Heart left ventricle (tissue), 13 donors: ENCODE measurements at regions not wholly inside any gene's neighbourhood (a gene's known extent, or its start where the extent isn't known, plus 50 kb on each side); places are given as distances from the start of the nearest gene placed in this dataset.

Experiments
- CTCF ChIP-seq, 12 donors: fragments of 200-600 bp; sonication (generic) in 4 of 12; IDR thresholded peaks; one replicate each; pipeline versions ENCODE4 v1.5.0 to v1.8.0; 2018 to 2022; ENCODE audit warnings: antibody characterized with exemption in 12 of 12, mild to moderate bottlenecking in 5 of 12
- POLR2A ChIP-seq, 2 donors: fragments of 450-650 bp; IDR thresholded peaks; one replicate each; pipeline ENCODE4 v1.6.1; 2017; ENCODE audit warnings: antibody characterized with exemption in 2 of 2, mild to moderate bottlenecking in 2 of 2, moderate library complexity in 2 of 2
- donor health status: ischemic (EF 13 %, LVEDD 7.1; RV severe dilation, severe dysfunction).
- donor health status: DM: no; HTN: yes; CAD: no.
- donor health status: DM: no; HTN: no; CAD: no.
- donor health status: ischemic (EF 25% LVEDD 6.9; RV normal size, moderate dysfunction).
- donor health status: ischemic (EF 25% LVEDD 5.7; RV mildly dilated, moderate dysfunction).
- donor health status: ischemic (EF 35%, LVEDD 5.7; RV mildly dilated, moderate dysfunction).
- donor health status: nonischemic (EF 11% LVEDD 7.7; RV severe dilation, severe dysfunction).
- donor health status: DM: yes; HTN: yes; CAD: no.
- donor health status: PGD.
- donor health status: ischemic (EF 29% LVEDD 5.4; RV normal size, mild dysfunction).
- donor health status: nonischemic (EF 23%, LVEDD 6.1; RV moderate dilation, normal function).

- TF ChIP-seq CTCF (IDR thresholded peaks at IDR 0.05) (no peak), POLR2A (IDR thresholded peaks at IDR 0.05) (no peak)
These were observed 216.2 kb upstream of the ARHGAP20 start for GRCh38 chr11:110928391-110928790.
